GM19395 (cell line): ENCODE measurements at regions not wholly inside any gene's neighbourhood (a gene's known extent, or its start where the extent isn't known, plus 50 kb on each side); places are given as distances from the start of the nearest gene placed in this dataset.

Experiments used
- ATAC-seq: cut with Tn5 transposase; IDR thresholded peaks from one replicate; pipeline ENCODE4 v1.9.1; 2021; ENCODE audit warnings: mild to moderate bottlenecking, moderate library complexity; ENCODE audit not compliant: unreplicated experiment

DNA sequence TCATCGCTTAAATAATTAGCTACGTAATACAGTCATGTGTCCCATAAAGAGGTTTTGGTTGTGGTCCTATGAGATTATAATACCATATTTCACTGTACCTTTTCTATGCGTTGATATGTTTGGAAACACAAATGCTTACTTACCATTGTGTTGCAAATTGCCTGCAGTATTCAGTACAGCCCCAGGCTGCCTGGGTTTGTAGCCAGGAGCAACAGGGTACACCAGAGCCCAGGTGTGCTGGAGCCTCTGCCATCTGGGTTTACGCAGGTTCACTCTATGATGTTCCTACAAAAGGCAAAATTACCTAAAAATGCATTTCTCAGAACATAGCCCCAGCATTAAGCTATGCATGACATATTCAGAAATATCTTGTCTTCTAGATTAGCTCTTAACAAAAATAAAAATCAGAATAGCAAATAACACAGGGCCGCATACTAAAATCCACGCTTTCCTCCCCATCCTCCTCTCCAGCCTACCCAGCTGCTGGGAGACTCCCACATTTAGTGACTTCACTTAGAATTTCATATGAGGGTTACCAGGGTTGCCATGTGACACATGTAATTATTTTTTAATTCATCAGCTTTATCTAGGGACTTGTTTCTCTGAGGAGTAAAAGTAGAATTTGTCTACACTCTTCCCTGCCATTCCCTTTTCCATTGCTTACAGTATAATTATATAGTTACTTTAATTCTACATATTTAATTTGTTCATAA, 559.0 kb upstream of the ADARB2 start:
- no peak for ATAC-seq

DNA sequence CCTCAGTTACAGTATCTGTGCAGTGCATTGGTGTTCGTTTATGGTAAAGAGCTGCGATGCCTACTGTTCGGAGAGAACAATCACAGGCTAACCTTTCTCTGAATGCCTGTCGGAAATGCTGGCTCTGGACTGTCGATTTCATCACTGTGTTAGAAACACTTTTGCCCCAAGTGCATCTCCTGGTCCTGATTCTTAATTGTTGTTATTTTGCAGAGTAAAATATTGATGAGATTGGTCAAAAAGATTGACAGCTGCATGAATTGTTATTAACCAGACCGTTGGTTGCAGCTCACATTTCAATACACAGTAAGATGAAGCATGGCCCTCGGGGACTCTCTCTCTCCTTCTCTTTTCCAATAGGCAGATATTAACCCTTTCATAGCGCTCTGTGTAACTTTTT, 557.4 kb upstream of the ADARB2 start:
- no peak for ATAC-seq

DNA sequence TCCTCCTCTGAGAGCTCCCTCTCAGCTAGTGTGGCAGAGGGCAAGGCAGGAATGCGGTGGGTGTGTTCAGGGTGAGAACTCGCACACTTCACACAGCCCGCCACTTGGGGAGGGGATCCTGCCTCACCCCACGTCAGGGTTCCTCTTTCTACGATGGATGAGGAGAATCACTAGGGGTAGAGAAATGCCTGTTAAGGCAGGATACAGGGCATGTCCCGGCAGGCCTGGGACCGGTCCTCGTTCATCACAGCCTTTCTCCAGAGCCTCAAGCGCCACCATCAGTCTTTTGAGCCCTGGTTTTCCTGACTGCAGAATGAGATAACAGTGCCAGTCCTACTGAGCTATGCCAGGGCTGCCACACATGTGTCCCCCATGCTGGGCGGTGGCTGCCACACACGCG, 546.7 kb upstream of the ADARB2 start:
- no peak for ATAC-seq

DNA sequence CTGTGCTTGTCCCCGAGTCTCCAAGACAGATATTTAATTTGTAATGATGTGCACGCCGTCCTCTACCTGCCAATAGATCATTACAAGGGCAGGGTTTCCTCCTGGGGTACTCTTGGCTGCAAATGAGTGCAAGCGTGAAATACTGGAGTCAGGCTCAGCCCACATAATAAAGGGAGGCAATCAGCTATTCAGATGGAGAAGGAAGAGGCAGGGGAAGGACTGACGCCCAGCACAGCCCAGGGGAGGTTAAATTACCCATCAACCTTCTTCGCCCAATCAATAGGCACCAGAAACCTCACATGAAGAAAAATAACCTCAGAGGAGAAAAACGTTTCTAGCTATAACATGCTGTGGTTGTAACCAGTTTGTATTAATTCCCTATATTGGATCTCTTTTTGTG, 544.9 kb upstream of the ADARB2 start:
- ATAC-seq = no peak

DNA sequence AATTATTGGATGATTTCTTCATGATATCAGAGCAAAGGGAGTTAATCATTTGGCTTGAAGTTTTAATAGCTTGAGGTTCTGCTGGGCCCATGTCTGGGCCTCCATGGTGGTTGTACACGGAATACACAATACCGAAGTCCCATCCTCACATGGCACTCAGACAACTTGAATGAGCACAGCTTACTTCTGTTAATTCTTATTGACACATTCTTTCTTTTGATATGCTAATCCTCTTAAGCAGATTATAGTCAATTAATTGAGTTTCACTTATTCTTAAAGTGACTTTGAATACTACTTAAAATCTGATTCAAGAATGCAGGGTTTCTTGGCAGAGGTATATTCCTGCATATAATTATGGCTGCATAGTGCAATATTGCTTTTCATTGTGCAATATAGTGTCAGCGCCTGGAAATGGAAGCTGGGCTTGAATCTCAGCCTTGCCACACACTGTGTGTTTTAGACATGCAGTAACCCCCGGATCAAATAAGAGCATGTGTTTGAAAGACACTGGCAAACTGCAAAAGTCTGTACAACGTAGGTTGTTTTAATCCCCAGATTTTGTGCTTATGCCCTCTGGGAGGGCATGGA, 543.5 kb upstream of the ADARB2 start:
- ATAC-seq = no peak

DNA sequence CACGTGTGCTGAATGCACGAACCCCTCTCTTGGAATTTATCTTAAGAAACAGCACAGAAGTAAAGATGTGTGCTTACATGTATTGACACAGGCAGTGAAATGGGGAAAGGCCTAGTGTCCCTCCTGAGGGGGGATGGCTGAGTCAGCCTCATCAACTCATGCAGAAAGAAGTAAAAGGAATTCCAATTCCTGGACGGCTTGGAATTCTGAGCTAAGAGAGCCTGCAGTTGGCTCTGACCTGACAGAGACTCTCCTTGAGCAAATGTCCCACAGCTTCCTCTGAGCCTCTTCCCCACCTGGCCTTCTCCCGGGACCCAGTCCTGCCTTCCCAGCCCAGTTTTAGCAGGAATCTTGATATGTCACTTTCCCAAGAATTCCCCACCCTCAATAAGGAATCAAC, 542.4 kb upstream of the ADARB2 start:
- ATAC-seq = no peak

DNA sequence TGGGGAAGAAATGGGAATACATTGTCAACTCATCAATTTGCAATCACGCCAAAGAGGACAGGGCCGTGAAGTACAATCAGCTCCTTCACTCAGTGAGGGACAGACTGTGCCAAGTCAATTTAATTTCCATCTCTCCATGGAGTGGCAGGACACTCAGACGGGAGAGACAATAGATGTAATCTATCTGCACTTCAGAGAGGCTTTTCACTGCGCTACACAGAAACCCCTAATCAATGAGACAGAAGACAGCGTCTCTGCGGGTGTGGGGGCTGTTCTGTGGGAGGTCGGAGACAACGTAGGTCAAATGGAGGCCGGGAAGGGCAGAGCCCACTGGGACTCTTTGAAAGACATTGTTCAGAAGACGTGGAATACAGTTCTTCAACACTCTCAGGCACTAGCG, 541.0 kb upstream of the ADARB2 start:
- no peak for ATAC-seq

DNA sequence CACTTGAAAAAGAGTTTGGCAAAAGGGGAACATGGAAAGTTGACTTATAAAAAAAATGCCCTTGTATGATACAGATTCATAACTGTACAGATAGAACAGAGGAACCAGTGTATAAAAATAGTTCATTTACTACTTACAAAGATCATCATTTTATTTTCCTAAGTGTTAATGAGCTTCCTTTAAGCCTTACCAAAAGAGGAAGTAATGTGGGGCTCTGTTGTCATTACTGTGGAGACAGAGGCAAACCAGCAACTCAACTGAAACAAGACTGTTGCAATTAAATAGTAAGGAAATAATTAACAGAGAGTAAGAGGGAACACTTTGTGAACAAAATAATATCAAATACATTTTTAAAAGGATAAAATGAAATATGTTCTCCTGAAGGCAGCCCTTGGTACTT, 526.2 kb upstream of the ADARB2 start:
- no peak for ATAC-seq

DNA sequence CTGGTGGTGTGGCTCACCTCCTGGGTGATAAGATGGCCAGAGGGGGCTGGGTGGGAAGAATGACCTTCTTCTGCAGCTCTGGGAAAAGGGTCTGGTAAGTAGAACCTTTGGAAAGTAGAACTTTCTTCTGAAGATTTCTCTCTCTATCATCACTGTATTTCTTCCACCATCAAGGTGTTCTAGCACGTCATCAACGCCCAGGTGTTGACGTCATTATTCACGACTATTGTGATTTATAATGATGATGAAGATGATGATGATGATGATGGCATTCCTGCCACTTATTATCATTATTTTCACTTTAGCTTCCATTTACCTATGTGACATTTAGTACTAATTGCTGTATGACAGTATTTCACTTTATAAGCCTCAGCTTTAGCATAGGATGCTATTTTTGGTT, 525.6 kb upstream of the ADARB2 start:
- ATAC-seq = no peak

DNA sequence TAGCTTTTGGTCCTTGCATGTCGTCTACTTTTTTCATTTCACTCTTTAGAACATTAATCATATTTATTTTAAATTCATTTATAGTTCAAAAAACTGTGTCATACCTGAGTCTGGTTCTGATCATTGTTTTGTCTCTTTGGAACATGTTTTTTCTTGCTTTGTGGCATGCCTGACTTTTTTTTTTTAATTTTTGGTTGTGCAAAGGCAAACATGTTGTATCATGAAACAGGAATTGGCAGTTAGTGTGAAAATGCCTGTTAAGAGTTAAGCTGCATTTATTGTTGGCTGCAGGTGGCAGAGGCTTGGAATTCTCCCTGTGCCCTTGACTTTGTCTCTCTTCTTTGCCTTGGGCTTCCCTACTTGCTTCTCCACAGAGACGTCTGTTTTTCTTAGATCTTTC, 525.0 kb upstream of the ADARB2 start:
- ATAC-seq = no peak

DNA sequence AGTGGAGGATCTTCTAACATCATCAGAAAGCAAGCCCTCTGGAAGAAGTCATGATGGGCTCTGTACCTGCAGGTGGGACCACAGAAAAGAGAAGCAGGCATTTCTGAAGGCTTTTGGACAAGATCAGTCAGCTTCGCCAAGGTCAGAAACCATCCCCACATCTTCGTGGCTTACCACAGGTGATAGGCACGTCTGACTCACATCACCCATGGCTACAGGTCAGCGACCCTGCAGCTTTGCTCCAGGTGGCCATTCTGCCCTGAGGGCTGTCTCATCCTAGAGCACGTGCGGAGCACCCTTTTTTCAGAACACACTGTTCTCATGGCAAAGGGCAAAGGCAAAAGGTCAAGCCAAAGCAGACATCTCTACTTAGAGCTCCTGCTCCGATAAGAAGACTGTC, 518.9 kb upstream of the ADARB2 start:
- no peak for ATAC-seq

DNA sequence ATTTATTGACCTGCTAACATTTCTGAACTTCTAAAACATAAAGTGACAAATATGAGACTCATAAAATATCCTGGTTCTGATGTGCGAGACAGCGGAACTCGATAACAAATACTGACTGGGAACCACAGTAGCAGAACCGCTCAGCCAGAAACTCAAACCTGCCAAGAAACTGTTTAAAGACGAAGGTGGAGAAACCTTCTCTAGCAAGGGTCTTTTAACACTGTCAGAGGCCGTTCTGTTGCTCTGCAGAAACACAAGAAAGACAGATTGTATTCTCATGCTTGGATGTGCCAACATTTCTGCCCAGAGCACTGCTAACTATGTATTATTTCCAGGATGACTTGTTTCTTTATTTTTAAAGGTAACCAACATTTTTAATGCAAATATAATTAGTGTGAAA, 514.8 kb upstream of the ADARB2 start:
- ATAC-seq = no peak

DNA sequence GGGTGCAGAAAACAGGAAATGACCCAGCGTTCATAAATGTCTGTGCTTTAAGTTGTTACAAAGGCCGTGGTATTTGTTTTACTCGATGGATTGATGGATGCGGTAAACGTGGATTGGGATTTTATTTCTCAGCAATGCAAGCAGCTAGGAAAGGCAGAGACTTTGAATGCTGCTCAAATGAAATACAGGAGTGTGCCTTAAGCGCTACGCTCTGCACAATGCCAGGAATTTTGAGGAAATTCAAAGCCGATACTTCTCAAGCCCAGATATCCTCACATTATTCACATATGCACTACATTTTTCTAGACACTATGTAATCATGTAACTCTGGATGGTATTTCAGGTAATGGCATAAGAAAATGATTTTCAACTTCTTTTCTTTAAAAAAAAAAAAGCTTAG, 514.3 kb upstream of the ADARB2 start:
- no peak for ATAC-seq

DNA sequence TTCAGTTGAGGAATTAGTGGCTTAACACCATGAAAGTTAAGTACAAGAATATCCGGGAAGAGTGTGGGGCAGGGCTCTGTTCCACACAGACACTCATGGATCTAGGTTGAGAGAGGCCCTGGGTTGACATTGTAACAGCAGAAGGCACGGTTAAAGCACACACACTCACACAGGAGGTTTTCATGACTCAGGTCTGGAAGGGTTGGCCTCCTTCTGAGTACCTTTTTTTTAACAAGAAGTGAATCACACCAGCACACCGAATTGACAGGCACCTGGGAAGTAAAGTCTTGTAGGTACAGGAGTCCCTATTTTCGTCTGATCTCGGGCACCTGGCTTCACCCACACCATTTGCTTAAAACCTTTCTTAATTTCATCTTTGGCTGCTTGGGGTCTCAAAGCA, 509.4 kb upstream of the ADARB2 start:
- no peak for ATAC-seq

DNA sequence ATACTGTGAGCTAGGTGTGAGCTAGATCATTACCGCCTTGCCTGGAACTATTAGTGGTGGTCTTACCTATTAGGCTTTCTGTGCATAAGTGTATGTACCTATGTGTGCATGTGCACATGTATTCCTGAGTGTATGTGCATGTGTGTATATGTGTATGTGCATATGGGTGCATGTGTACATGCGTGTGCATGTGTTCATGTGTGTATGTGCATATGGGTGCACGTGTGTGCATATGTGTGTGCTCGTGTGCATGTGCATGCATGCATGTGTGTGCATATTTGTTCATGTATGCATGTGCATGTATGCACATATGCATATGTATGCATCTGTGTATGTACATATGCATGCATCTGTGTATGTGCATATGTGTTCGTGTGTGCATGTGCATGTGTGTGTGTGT, 508.3 kb upstream of the ADARB2 start:
- no peak for ATAC-seq

DNA sequence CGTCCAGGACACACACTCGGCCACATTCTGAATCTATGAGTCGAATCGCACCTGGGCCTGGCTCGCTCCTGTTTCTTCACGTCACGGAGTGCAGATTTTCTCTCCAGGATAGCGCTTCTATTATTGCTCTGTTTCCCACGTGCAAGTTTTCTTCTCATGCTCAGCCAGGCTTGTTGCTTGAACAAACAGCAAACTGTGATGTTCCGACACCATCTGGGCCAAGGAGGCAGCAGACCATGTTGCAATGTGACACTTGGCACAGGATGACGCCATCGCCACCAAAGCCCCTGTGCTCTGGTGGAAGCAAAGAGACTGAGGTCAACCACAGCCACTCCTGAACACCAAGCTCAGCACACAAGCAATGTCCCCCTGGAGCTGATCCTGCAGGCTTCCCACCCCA, 507.1 kb upstream of the ADARB2 start:
- ATAC-seq = no peak

DNA sequence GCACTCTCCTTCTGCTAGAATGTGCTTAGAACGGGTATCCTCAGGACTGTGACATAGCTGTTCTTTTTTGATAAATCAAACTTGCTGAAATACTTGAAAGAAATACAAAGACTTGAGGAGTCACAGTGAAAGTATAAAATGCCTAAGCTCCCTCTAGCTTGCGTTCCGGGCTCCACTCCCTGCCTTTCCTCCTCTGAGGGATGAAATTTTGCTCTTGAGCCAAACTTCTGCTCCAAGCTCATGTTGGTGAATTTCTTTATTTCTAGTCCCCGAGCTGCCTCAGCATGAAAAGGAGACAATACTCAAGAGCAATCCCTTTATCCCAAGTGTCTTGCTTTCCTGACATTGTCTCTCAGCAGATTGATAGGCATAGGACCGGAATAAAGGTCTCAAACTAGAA, 499.6 kb upstream of the ADARB2 start:
- ATAC-seq = no peak

DNA sequence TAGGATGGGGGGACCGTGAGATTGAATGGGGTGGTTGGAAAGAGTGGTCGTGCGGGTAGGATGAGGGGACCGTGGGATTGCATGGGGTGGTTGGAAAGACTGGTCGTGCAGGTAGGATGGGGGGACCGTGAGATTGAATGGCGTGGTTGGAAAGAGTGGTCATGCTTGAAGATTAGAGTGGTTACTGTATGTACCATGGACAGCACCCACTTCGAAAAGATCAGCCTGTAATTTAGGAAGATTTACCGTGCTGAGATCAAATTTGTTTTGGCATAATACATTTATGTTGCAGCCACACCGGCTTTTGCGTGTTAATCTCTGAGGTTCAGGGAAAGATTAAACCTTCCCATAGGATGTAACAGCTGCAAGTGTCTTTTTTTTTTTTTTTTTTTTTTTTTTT, 495.2 kb upstream of the ADARB2 start:
- ATAC-seq = no peak

DNA sequence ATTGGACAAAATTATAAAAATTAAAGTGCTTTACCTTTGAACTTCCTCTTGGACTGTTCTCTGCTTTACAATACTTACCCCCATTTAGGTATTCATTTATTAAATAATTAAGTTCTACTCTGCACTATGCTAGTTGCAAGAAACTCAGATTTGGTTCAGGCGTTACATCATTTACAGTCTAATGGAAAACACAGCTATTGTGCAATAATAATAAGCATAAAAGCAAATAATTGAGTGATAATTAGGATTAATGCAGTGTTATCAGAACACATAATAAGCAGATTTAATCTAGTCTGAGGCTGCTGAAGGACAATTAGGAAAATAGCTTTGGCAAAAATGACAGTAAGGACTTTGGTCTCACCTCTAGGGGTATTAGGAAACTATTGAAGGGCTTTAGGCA, 493.2 kb upstream of the ADARB2 start:
- ATAC-seq = no peak

DNA sequence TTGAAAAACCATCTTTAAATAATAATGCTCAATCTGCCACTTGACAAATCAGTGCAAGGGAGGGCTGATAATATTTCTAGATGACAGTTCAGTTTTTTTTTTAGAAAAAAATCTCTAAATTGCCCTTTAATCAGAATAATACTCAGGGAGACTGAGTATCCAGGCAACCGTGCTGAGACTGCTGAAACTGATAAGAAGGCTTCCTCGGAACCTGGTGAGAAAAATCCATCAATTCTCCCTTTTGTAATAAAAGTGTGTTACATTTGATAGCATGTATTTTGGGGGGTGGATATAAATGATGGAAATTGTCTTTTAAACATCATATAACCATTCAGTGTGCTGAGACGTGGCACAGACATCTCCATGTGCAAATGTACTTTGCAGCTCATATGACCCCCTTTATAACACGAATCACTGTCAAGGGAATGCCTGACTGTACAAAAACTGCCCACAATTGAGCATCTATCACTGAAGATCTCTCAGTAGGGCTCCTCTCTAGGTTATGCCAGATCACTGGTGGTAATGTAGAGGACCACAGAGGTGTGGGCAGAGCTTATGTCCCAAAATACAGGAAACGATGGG, 491.1 kb upstream of the ADARB2 start:
- ATAC-seq = no peak

DNA sequence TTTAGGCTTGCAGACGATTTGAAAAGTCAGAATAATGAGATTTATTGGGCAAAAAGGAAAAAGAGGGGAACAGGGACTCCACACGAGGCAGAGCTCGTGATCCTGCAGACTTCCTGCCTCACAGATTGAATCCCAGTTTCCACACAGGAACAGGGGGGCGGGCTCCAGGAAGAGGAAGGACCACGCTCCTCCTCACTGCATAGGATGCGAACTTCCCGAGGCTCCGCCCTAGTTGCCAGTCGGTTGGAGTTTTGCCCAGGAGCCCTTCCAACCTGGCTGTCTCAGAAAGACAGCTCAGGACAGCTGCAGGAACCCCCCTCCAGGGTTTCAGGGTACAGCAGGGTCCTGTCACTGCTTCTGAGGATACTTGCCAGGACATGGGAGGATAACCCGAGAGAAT, 488.3 kb upstream of the ADARB2 start:
- ATAC-seq = no peak

DNA sequence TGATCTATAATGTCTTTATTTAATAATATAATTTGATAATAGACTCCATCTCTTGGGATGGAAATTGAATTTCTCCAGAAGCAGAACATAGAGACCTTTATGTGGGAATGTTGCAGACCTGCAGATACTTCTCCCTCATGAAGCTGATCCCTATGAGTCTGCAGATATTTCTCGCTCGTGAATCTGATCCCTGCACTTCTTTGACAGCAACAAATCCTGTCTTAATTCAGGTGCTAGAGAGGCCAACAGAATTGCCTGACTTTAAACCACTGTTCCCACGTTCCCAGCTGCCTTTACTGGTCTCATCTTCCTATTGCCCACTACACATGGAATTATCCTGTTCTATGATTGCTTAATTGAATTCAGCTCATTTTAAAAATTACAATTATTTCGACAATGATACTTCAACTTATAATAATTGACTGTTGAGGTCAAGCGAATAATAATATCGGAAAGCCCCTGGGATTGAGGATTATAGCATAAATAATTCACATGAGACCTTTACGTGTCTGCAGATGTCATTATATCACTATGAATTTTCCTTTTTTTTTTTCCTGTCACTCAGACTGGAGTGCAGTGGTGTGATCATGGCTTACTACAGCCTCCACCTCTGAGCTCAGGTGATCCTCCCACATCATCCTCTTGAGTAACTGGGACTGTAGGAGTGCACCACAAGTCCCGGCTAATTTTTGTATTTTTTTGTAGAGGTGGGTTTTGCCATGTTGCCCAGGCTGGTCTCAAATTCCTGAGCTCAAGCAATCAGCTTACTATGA, 486.4 kb upstream of the ADARB2 start:
- ATAC-seq = no peak
